ENCODE measurements at regions not wholly inside any gene's neighbourhood (a gene's known extent, or its start where the extent isn't known, plus 50 kb on each side); places are given as distances from the start of the nearest gene placed in this dataset.

GRCh38 chr3:34388830-34389229 is 590.4 kb downstream of the PDCD6IP start:
- no peak for TF ChIP-seq POLR2AphosphoS5 (IDR thresholded peaks at IDR 0.05)
- no peak for TF ChIP-seq REST (IDR thresholded peaks at IDR 0.05; ENCODE audit: borderline replicate concordance)
- TF ChIP-seq SMC3 (conservative IDR thresholded peaks at IDR 0.05; ENCODE audit: poor library complexity) = no peak
- no peak for TF ChIP-seq EZH2 (IDR thresholded peaks at IDR 0.05; ENCODE audit: borderline replicate concordance, insufficient read depth, low read length, poor library complexity, severe bottlenecking)
- Histone ChIP-seq H3K27ac (ENCODE audit: low read length) (no peak overlapping the region), H3K9me3 (ENCODE audit: low read length) (no peaks in the 10 kb centered on the region), H4K20me1 (ENCODE audit: insufficient read depth) (no peaks in the 10 kb centered on the region), H2AFZ (ENCODE audit: low read depth, low read length) (no peak overlapping the region), H3K27me3 (ENCODE audit: insufficient read depth, low read depth, low read length) (no peaks in the 10 kb centered on the region), H3K9me2 (ENCODE audit: insufficient read depth, low read length) (no peaks in the 10 kb centered on the region), H3F3A (ENCODE audit: insufficient read depth, low read length, poor library complexity, severe bottlenecking) (no peaks in the 10 kb centered on the region), H3K9ac (ENCODE audit: low read length) (no peak overlapping the region), H3K4me3 (ENCODE audit: low read length) (no peak overlapping the region), H3K36me3 (ENCODE audit: insufficient read depth, low read length) (no peaks in the 10 kb centered on the region), H3K79me2 (replicated peaks; ENCODE audit: insufficient read depth, low read length) (no peaks in the 10 kb centered on the region), H3K4me2 (ENCODE audit: low read length) (no peak overlapping the region)

- H3K9me2 ChIP-seq (ENCODE audit: insufficient read depth, low read length) = no peaks in the 10 kb centered on the region
- no peak overlapping the region for H2AFZ ChIP-seq (ENCODE audit: low read depth, low read length)
- H3K36me3 ChIP-seq (ENCODE audit: insufficient read depth, low read length) = no peaks in the 10 kb centered on the region
- no peaks in the 10 kb centered on the region for H3K79me2 ChIP-seq (replicated peaks; ENCODE audit: insufficient read depth, low read length)
- no peak overlapping the region for H3K9ac ChIP-seq (ENCODE audit: low read length)
- no peak overlapping the region for H3K27ac ChIP-seq (ENCODE audit: low read length)
- H3K27me3 ChIP-seq (ENCODE audit: insufficient read depth, low read depth, low read length) = no peaks in the 10 kb centered on the region
- no peaks in the 10 kb centered on the region for H3K9me3 ChIP-seq (ENCODE audit: low read length)
- no peak overlapping the region for H3K4me3 ChIP-seq (ENCODE audit: low read length)
- H3F3A ChIP-seq (ENCODE audit: insufficient read depth, low read length, poor library complexity, severe bottlenecking) = no peaks in the 10 kb centered on the region
- no peak overlapping the region for H3K4me2 ChIP-seq (ENCODE audit: low read length)
- no peaks in the 10 kb centered on the region for H4K20me1 ChIP-seq (ENCODE audit: insufficient read depth)
- TF ChIP-seq CTCF (IDR thresholded peaks at IDR 0.05; ENCODE audit: poor library complexity, severe bottlenecking) = no peak
These were observed 596.7 kb downstream of the PDCD6IP start for GRCh38 chr3:34394978-34395748.

GRCh38 chr3:34396288-34396687 is 597.9 kb downstream of the PDCD6IP start:
- H2AFZ ChIP-seq (ENCODE audit: low read depth, low read length) = no peak overlapping the region
- no peak overlapping the region for H3K4me3 ChIP-seq (ENCODE audit: low read length)
- H3K9me2 ChIP-seq (ENCODE audit: insufficient read depth, low read length) = no peaks in the 10 kb centered on the region
- H3K36me3 ChIP-seq (ENCODE audit: insufficient read depth, low read length) = no peaks in the 10 kb centered on the region
- no peak overlapping the region for H3K9ac ChIP-seq (ENCODE audit: low read length)
- no peak overlapping the region for H3K4me2 ChIP-seq (ENCODE audit: low read length)
- no peaks in the 10 kb centered on the region for H3K79me2 ChIP-seq (replicated peaks; ENCODE audit: insufficient read depth, low read length)
- H3K27ac ChIP-seq (ENCODE audit: low read length) = no peak overlapping the region
- TF ChIP-seq SMC3 (conservative IDR thresholded peaks at IDR 0.05; ENCODE audit: poor library complexity) = no peak
- TF ChIP-seq EP300 (conservative IDR thresholded peaks at IDR 0.05; ENCODE audit: poor library complexity, severe bottlenecking) = no peak
- TF ChIP-seq RAD21 (conservative IDR thresholded peaks at IDR 0.05) = no peak
- TF ChIP-seq EZH2 (IDR thresholded peaks at IDR 0.05; ENCODE audit: borderline replicate concordance, insufficient read depth, low read length, poor library complexity, severe bottlenecking) = no peak
- no peak for TF ChIP-seq CTCF (IDR thresholded peaks at IDR 0.05; ENCODE audit: poor library complexity, severe bottlenecking)
- no peak for TF ChIP-seq MXI1 (conservative IDR thresholded peaks at IDR 0.05; ENCODE audit: poor library complexity, severe bottlenecking)
- TF ChIP-seq REST (IDR thresholded peaks at IDR 0.05; ENCODE audit: borderline replicate concordance) = no peak
- TF ChIP-seq TAF1 (IDR thresholded peaks at IDR 0.05; ENCODE audit: low read depth) = no peak
- TF ChIP-seq POLR2AphosphoS5 (IDR thresholded peaks at IDR 0.05) = no peak
- no peaks in the 10 kb centered on the region for H3K9me3 ChIP-seq (ENCODE audit: low read length)
- H3K27me3 ChIP-seq (ENCODE audit: insufficient read depth, low read depth, low read length) = no peaks in the 10 kb centered on the region
- no peaks in the 10 kb centered on the region for H4K20me1 ChIP-seq (ENCODE audit: insufficient read depth)
- no peaks in the 10 kb centered on the region for H3F3A ChIP-seq (ENCODE audit: insufficient read depth, low read length, poor library complexity, severe bottlenecking)

Measured in neural cell (in vitro differentiated cells).